DND-41 (cell line): ENCODE measurements at regions not wholly inside any gene's neighbourhood (a gene's known extent, or its start where the extent isn't known, plus 50 kb on each side); places are given as distances from the start of the nearest gene placed in this dataset.

Source experiments
- EZH2 ChIP-seq: IDR thresholded peaks from 3 replicates; pipeline ENCODE4 v1.6.1; 2012; ENCODE audit warnings: borderline replicate concordance, low read depth, mild to moderate bottlenecking, moderate library complexity, low read length, inconsistent platforms; ENCODE audit not compliant: severe bottlenecking
- TF ChIP-seq, protein P1 (sequence below): IDR thresholded peaks from 2 replicates; pipeline ENCODE4 v1.5.1; 2012; ENCODE audit warnings: borderline replicate concordance, low read length, moderate library complexity, mild to moderate bottlenecking; ENCODE audit not compliant: poor library complexity, severe bottlenecking; ENCODE audit errors: extremely low read depth

- TF ChIP-seq, protein P1, sequence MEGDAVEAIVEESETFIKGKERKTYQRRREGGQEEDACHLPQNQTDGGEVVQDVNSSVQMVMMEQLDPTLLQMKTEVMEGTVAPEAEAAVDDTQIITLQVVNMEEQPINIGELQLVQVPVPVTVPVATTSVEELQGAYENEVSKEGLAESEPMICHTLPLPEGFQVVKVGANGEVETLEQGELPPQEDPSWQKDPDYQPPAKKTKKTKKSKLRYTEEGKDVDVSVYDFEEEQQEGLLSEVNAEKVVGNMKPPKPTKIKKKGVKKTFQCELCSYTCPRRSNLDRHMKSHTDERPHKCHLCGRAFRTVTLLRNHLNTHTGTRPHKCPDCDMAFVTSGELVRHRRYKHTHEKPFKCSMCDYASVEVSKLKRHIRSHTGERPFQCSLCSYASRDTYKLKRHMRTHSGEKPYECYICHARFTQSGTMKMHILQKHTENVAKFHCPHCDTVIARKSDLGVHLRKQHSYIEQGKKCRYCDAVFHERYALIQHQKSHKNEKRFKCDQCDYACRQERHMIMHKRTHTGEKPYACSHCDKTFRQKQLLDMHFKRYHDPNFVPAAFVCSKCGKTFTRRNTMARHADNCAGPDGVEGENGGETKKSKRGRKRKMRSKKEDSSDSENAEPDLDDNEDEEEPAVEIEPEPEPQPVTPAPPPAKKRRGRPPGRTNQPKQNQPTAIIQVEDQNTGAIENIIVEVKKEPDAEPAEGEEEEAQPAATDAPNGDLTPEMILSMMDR = no peak
- no peak for TF ChIP-seq EZH2
These were observed 730.9 kb downstream of the PTPRU start for GRCh38 chr1:29967261-29967660.
